Calu3 (cell line): ENCODE measurements at regions not wholly inside any gene's neighbourhood (a gene's known extent, or its start where the extent isn't known, plus 50 kb on each side); places are given as distances from the start of the nearest gene placed in this dataset.

ENCODE experiments used
- BruUV-seq: library from RNA; stranded (reverse); fragments of 400-500 nt; replicated peaks from 2 replicates; lab custom pipeline; 2021; lab: Mats Ljungman, UMichigan
- CTCF ChIA-PET: fragments of 300-600 bp; sonication (Branson Sonifier 250); formaldehyde crosslinking; loops from one replicate; lab custom pipeline; 2022; ENCODE audit warnings: antibody characterized with exemption; lab: Charles Lee
- DNase-seq: peaks from one replicate; pipeline ENCODE4 v3.0.0; 2022
- H3K27ac Mint-ChIP-seq: one replicate; pipeline ENCODE4 v1.8.0; 2022; ENCODE audit warnings: mixed read lengths; ENCODE audit not compliant: unreplicated experiment
- H3K27me3 Mint-ChIP-seq: one replicate; pipeline ENCODE4 v1.8.0; 2022; ENCODE audit warnings: mixed read lengths; ENCODE audit not compliant: unreplicated experiment
- H3K36me3 Mint-ChIP-seq: one replicate; pipeline ENCODE4 v1.8.0; 2022; ENCODE audit warnings: mild to moderate bottlenecking, moderate library complexity, mixed read lengths; ENCODE audit not compliant: insufficient read depth, unreplicated experiment
- H3K4me1 Mint-ChIP-seq: one replicate; pipeline ENCODE4 v1.8.0; 2022; ENCODE audit warnings: mild to moderate bottlenecking, low read depth, mixed read lengths; ENCODE audit not compliant: unreplicated experiment
- H3K4me3 Mint-ChIP-seq: one replicate; pipeline ENCODE4 v1.8.0; 2022; ENCODE audit warnings: mild to moderate bottlenecking, low read depth, moderate library complexity, mixed read lengths; ENCODE audit not compliant: unreplicated experiment
- H3K9me3 Mint-ChIP-seq: one replicate; pipeline ENCODE4 v1.8.0; 2022; ENCODE audit warnings: low read depth, mixed read lengths; ENCODE audit not compliant: unreplicated experiment
- intact Hi-C: fragments of 100-400 bp; cut with micrococcal nuclease; formaldehyde crosslinking; loops from one replicate; pipeline ENCODE4 v1.10.0; 2022; ENCODE audit not compliant: unreplicated experiment
- TF ChIP-seq, protein P1 (sequence below): fragments of 200-600 bp; IDR thresholded peaks from one replicate; pipeline ENCODE4 v1.8.0; 2022; ENCODE audit warnings: antibody characterized with exemption; ENCODE audit not compliant: unreplicated experiment

DNA sequence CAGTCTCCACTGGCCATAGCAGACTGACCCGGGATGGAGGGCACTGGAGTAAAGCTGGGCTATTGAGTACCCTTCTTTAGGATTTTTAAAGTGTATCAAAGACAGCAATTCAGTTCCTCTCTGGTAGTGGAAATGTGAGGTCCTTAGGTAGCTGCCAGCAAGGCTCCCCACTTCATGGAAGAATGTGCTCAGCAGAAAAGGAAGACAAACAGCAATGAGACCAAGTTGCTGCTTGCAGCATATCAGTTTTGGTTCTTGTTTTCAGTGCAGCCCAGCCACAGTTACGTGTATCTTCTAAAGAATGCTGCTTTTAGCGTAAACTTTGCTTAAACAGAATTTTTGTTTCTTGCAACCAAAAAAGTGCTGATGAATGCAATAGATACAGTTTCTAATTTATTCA is 374.0 kb upstream of the CBLB start:
- intact Hi-C loops, result no loop called here
- no peaks in the 10 kb centered on the region for H3K36me3 Mint-ChIP-seq
- TF ChIP-seq, protein P1, sequence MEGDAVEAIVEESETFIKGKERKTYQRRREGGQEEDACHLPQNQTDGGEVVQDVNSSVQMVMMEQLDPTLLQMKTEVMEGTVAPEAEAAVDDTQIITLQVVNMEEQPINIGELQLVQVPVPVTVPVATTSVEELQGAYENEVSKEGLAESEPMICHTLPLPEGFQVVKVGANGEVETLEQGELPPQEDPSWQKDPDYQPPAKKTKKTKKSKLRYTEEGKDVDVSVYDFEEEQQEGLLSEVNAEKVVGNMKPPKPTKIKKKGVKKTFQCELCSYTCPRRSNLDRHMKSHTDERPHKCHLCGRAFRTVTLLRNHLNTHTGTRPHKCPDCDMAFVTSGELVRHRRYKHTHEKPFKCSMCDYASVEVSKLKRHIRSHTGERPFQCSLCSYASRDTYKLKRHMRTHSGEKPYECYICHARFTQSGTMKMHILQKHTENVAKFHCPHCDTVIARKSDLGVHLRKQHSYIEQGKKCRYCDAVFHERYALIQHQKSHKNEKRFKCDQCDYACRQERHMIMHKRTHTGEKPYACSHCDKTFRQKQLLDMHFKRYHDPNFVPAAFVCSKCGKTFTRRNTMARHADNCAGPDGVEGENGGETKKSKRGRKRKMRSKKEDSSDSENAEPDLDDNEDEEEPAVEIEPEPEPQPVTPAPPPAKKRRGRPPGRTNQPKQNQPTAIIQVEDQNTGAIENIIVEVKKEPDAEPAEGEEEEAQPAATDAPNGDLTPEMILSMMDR, result no peak
- BruUV-seq, result no TSS peak
- no peak overlapping the region for H3K4me3 Mint-ChIP-seq
- CTCF ChIA-PET, result no interaction called here
- H3K4me1 Mint-ChIP-seq, result no peaks in the 10 kb centered on the region
- no peaks in the 10 kb centered on the region for H3K27me3 Mint-ChIP-seq
- DNase-seq, result no peak
- H3K27ac Mint-ChIP-seq, result no peak overlapping the region
- H3K9me3 Mint-ChIP-seq, result no peaks in the 10 kb centered on the region

DNA sequence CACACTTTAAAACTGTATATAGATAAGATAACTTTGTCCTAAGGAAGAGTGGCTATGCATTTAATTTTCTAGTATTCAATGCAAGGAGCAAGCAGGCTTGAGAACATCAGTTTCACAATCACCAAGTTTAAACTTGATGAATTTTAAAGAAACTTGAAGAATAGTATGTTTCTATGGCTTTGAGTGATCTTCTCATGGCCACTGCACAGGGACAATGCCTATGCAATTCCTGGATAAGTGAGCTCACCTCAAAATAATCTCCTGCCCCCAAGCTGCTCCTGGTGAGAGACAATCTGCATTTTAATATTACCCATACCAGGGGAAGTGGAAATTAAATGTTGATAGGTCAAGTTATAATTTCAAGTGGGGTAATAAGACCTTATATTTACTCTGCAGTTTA is 376.6 kb upstream of the CBLB start:
- Mint-ChIP-seq H3K27me3 (no peaks in the 10 kb centered on the region), H3K36me3 (no peaks in the 10 kb centered on the region), H3K4me1 (no peaks in the 10 kb centered on the region), H3K27ac (no peak overlapping the region), H3K9me3 (peaks cover 3% of the 10 kb centered on the region), H3K4me3 (no peak overlapping the region)
- CTCF ChIA-PET, result no interaction called here
- BruUV-seq, result no TSS peak
- intact Hi-C loops, result no loop called here
- no peak for DNase-seq
- TF ChIP-seq, protein P1, result no peak

DNA sequence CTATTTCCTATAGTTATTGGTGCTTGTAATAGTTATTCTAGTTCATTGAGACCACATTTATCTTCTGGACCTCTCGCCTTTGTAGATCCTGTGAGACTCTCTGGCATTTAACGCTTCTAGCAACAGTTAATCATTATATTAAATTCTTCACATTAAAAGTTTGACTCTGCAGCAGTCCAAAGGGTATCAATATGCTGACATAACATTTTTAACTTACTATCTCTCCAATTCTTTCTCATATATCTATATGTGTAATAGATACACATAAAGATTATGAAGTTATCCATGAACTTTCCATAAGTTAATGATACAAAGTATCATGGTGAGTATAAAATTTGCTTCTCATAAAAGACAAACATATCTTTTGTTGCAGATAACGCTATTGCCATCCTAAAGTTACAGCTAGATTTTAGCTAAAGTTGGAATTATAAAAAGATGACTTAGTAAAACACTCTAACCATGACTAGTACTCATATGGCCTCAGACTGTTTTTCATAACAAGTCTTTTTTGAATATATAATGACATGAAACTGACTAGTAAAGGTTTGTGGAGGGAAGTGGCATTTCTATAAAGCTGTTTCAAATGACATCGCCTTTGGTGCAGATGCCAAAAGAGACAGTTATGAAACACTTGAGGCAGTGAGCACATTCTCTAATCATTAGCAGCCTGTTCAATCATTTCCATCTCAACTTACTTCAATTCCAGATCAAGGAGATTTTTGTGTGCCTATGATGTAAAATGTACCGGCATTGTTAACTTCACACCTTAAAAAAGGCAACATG is 379.3 kb upstream of the CBLB start:
- Mint-ChIP-seq H3K4me1 (no peaks in the 10 kb centered on the region), H3K27ac (no peak overlapping the region), H3K9me3 (peaks cover 8% of the 10 kb centered on the region), H3K27me3 (no peaks in the 10 kb centered on the region), H3K36me3 (no peaks in the 10 kb centered on the region), H3K4me3 (no peak overlapping the region)
- BruUV-seq, result no TSS peak
- TF ChIP-seq, protein P1, result no peak
- DNase-seq, result no peak
- intact Hi-C loops, result no loop called here
- CTCF ChIA-PET, result no interaction called here

DNA sequence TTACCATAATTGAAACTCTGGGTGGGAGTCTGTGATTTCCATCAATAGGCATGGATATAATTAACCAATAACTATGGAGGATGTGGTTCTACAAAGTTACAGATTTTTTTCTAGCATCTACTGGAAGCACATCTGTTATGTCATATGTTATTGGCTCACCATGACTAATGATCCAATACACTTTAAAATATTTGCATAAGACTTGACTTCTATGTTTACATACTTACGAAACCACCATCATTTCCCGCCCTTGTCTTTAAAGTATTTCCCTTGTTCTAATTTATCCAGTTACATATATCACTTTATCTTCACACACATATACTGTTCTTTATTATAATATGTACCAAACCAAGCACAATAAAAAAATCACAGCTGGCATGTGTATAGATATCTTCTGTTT is 380.3 kb upstream of the CBLB start:
- no peak for DNase-seq
- Mint-ChIP-seq H3K27ac (no peak overlapping the region), H3K4me1 (no peaks in the 10 kb centered on the region), H3K36me3 (no peaks in the 10 kb centered on the region), H3K9me3 (peaks cover 8% of the 10 kb centered on the region), H3K4me3 (no peak overlapping the region), H3K27me3 (no peaks in the 10 kb centered on the region)
- CTCF ChIA-PET, result no interaction called here
- intact Hi-C loops, result no loop called here
- TF ChIP-seq, protein P1, result no peak
- BruUV-seq, result no TSS peak
